ENCODE measurements at regions not wholly inside any gene's neighbourhood (a gene's known extent, or its start where the extent isn't known, plus 50 kb on each side); places are given as distances from the start of the nearest gene placed in this dataset.

DNA sequence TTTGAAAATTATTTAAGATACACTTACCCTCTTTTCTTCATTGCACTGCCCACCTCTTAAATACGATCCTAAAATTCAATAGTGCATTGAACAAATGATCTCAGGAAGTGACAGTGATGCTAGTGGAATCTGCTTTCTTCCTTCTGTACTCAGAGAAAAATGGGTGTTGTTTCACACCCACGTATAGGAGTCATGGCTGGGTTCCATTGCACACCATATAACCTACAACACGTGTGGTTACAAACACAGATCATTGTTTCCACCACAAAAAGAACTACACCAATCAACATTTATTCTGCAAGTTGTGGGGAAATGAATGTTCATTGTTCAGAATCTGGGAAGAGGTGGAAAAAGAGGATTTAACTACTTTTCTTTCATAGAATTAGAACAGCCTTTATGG, 275.9 kb downstream of the MAN2A1 start:
- TF ChIP-seq, protein P1, sequence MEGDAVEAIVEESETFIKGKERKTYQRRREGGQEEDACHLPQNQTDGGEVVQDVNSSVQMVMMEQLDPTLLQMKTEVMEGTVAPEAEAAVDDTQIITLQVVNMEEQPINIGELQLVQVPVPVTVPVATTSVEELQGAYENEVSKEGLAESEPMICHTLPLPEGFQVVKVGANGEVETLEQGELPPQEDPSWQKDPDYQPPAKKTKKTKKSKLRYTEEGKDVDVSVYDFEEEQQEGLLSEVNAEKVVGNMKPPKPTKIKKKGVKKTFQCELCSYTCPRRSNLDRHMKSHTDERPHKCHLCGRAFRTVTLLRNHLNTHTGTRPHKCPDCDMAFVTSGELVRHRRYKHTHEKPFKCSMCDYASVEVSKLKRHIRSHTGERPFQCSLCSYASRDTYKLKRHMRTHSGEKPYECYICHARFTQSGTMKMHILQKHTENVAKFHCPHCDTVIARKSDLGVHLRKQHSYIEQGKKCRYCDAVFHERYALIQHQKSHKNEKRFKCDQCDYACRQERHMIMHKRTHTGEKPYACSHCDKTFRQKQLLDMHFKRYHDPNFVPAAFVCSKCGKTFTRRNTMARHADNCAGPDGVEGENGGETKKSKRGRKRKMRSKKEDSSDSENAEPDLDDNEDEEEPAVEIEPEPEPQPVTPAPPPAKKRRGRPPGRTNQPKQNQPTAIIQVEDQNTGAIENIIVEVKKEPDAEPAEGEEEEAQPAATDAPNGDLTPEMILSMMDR (IDR thresholded peaks at IDR 0.05 in 2 of 3, conservative IDR thresholded peaks at IDR 0.05 in 1 of 3; ENCODE audit: borderline replicate concordance in 1 of 3, insufficient read depth in 1 of 3, low read depth in 2 of 3, low read length in 2 of 3), result no peak
- TF ChIP-seq, protein P2, sequence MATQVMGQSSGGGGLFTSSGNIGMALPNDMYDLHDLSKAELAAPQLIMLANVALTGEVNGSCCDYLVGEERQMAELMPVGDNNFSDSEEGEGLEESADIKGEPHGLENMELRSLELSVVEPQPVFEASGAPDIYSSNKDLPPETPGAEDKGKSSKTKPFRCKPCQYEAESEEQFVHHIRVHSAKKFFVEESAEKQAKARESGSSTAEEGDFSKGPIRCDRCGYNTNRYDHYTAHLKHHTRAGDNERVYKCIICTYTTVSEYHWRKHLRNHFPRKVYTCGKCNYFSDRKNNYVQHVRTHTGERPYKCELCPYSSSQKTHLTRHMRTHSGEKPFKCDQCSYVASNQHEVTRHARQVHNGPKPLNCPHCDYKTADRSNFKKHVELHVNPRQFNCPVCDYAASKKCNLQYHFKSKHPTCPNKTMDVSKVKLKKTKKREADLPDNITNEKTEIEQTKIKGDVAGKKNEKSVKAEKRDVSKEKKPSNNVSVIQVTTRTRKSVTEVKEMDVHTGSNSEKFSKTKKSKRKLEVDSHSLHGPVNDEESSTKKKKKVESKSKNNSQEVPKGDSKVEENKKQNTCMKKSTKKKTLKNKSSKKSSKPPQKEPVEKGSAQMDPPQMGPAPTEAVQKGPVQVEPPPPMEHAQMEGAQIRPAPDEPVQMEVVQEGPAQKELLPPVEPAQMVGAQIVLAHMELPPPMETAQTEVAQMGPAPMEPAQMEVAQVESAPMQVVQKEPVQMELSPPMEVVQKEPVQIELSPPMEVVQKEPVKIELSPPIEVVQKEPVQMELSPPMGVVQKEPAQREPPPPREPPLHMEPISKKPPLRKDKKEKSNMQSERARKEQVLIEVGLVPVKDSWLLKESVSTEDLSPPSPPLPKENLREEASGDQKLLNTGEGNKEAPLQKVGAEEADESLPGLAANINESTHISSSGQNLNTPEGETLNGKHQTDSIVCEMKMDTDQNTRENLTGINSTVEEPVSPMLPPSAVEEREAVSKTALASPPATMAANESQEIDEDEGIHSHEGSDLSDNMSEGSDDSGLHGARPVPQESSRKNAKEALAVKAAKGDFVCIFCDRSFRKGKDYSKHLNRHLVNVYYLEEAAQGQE (IDR thresholded peaks at IDR 0.05; ENCODE audit: low read depth), result no peak
- TF ChIP-seq POLR2A (IDR thresholded peaks at IDR 0.05; ENCODE audit: borderline replicate concordance, extremely low read depth, insufficient read depth, insufficient read length) (no peak), POLR2AphosphoS5 (IDR thresholded peaks at IDR 0.05; ENCODE audit: low read depth, low read length) (no peak), ZNF274 (IDR thresholded peaks at IDR 0.05; ENCODE audit: low read depth, low read length) (no peak), YY1 (IDR thresholded peaks at IDR 0.05; ENCODE audit: extremely low read depth, insufficient replicate concordance, low read depth, low read length) (no peak), EGR1 (IDR thresholded peaks at IDR 0.05; ENCODE audit: low read depth) (no peak), SP1 (IDR thresholded peaks at IDR 0.05; ENCODE audit: low read depth) (no peak), CEBPB (IDR thresholded peaks at IDR 0.05; ENCODE audit: low read depth) (no peak), EZH2 (IDR thresholded peaks at IDR 0.05) (no peak), JUND (IDR thresholded peaks at IDR 0.05) (no peak)
- TF ChIP-seq, protein P3, sequence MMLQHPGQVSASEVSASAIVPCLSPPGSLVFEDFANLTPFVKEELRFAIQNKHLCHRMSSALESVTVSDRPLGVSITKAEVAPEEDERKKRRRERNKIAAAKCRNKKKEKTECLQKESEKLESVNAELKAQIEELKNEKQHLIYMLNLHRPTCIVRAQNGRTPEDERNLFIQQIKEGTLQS (IDR thresholded peaks at IDR 0.05), result no peak
- TF ChIP-seq, protein P4, sequence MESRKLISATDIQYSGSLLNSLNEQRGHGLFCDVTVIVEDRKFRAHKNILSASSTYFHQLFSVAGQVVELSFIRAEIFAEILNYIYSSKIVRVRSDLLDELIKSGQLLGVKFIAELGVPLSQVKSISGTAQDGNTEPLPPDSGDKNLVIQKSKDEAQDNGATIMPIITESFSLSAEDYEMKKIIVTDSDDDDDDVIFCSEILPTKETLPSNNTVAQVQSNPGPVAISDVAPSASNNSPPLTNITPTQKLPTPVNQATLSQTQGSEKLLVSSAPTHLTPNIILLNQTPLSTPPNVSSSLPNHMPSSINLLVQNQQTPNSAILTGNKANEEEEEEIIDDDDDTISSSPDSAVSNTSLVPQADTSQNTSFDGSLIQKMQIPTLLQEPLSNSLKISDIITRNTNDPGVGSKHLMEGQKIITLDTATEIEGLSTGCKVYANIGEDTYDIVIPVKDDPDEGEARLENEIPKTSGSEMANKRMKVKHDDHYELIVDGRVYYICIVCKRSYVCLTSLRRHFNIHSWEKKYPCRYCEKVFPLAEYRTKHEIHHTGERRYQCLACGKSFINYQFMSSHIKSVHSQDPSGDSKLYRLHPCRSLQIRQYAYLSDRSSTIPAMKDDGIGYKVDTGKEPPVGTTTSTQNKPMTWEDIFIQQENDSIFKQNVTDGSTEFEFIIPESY (IDR thresholded peaks at IDR 0.05; ENCODE audit: extremely low read depth, insufficient replicate concordance, low read length), result no peak
- TF ChIP-seq, protein P5, sequence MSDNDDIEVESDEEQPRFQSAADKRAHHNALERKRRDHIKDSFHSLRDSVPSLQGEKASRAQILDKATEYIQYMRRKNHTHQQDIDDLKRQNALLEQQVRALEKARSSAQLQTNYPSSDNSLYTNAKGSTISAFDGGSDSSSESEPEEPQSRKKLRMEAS (IDR thresholded peaks at IDR 0.05), result no peak
